Calu3 (cell line): ENCODE measurements at regions not wholly inside any gene's neighbourhood (a gene's known extent, or its start where the extent isn't known, plus 50 kb on each side); places are given as distances from the start of the nearest gene placed in this dataset.

Source experiments
- BruUV-seq: library from RNA; stranded (reverse); fragments of 400-500 nt; replicated peaks from 2 replicates; lab custom pipeline; 2021; lab: Mats Ljungman, UMichigan
- CTCF ChIA-PET: fragments of 300-600 bp; sonication (Branson Sonifier 250); formaldehyde crosslinking; loops from one replicate; lab custom pipeline; 2022; ENCODE audit warnings: antibody characterized with exemption; lab: Charles Lee
- DNase-seq: peaks from one replicate; pipeline ENCODE4 v3.0.0; 2022
- H3K27ac Mint-ChIP-seq: one replicate; pipeline ENCODE4 v1.8.0; 2022; ENCODE audit warnings: mixed read lengths; ENCODE audit not compliant: unreplicated experiment
- H3K27me3 Mint-ChIP-seq: one replicate; pipeline ENCODE4 v1.8.0; 2022; ENCODE audit warnings: mixed read lengths; ENCODE audit not compliant: unreplicated experiment
- H3K36me3 Mint-ChIP-seq: one replicate; pipeline ENCODE4 v1.8.0; 2022; ENCODE audit warnings: mild to moderate bottlenecking, moderate library complexity, mixed read lengths; ENCODE audit not compliant: insufficient read depth, unreplicated experiment
- H3K4me1 Mint-ChIP-seq: one replicate; pipeline ENCODE4 v1.8.0; 2022; ENCODE audit warnings: mild to moderate bottlenecking, low read depth, mixed read lengths; ENCODE audit not compliant: unreplicated experiment
- H3K4me3 Mint-ChIP-seq: one replicate; pipeline ENCODE4 v1.8.0; 2022; ENCODE audit warnings: mild to moderate bottlenecking, low read depth, moderate library complexity, mixed read lengths; ENCODE audit not compliant: unreplicated experiment
- H3K9me3 Mint-ChIP-seq: one replicate; pipeline ENCODE4 v1.8.0; 2022; ENCODE audit warnings: low read depth, mixed read lengths; ENCODE audit not compliant: unreplicated experiment
- intact Hi-C: fragments of 100-400 bp; cut with micrococcal nuclease; formaldehyde crosslinking; loops from one replicate; pipeline ENCODE4 v1.10.0; 2022; ENCODE audit not compliant: unreplicated experiment
- TF ChIP-seq, protein P1 (sequence below): fragments of 200-600 bp; IDR thresholded peaks from one replicate; pipeline ENCODE4 v1.8.0; 2022; ENCODE audit warnings: antibody characterized with exemption; ENCODE audit not compliant: unreplicated experiment

DNA sequence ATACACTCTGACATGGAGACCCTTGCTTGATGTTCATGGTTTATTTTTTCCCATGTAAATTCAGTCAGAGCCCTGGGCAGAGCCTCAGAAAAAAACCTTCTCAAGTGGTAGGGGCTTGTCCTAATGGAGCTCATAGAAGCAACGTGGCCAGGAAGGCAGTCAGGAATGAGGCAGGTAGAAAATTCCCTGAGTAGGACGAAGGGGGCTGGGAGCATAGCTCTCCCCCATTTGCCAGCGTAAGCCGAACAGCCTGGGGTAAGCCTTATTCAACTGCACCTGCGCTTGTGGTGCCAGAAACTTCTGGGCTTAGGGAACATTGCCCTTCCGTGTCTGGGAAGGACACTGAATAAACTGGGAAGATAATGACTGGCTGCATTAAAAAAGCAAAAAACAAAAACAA, 238.5 kb upstream of the ROPN1 start:
- H3K9me3 Mint-ChIP-seq = no peaks in the 10 kb centered on the region
- no peak overlapping the region for H3K27ac Mint-ChIP-seq
- no peak overlapping the region for H3K4me3 Mint-ChIP-seq
- intact Hi-C loops = no loop called here
- CTCF ChIA-PET = no interaction called here
- no peaks in the 10 kb centered on the region for H3K4me1 Mint-ChIP-seq
- peaks cover 96% of the 10 kb centered on the region for H3K27me3 Mint-ChIP-seq
- TF ChIP-seq, protein P1, sequence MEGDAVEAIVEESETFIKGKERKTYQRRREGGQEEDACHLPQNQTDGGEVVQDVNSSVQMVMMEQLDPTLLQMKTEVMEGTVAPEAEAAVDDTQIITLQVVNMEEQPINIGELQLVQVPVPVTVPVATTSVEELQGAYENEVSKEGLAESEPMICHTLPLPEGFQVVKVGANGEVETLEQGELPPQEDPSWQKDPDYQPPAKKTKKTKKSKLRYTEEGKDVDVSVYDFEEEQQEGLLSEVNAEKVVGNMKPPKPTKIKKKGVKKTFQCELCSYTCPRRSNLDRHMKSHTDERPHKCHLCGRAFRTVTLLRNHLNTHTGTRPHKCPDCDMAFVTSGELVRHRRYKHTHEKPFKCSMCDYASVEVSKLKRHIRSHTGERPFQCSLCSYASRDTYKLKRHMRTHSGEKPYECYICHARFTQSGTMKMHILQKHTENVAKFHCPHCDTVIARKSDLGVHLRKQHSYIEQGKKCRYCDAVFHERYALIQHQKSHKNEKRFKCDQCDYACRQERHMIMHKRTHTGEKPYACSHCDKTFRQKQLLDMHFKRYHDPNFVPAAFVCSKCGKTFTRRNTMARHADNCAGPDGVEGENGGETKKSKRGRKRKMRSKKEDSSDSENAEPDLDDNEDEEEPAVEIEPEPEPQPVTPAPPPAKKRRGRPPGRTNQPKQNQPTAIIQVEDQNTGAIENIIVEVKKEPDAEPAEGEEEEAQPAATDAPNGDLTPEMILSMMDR = no peak
- no peaks in the 10 kb centered on the region for H3K36me3 Mint-ChIP-seq
- BruUV-seq = no TSS peak
- DNase-seq = no peak

DNA sequence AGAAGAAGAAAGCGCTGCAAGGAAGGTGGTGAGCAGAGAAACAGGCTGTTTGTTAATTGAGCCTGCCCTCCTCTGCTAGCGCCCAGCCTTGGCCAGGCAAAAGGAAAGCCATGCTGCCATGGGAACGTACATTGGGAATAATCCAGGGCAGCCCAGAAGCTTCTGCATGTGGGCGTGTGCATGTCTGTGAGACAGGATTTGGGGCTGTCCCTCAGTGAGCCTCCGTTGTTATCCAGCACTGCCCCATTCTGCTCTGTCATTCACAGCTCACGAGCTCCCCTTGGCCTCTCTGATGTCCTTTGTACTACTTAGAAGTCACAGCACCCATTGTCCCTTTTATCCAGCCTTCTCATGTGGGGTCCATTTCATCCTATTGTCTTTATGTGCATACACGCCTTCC, 239.1 kb upstream of the ROPN1 start:
- H3K27me3 Mint-ChIP-seq = peaks cover 96% of the 10 kb centered on the region
- intact Hi-C loops = no loop called here
- no peaks in the 10 kb centered on the region for H3K4me1 Mint-ChIP-seq
- CTCF ChIA-PET = no interaction called here
- H3K27ac Mint-ChIP-seq = no peak overlapping the region
- no peaks in the 10 kb centered on the region for H3K36me3 Mint-ChIP-seq
- DNase-seq = no peak
- no peaks in the 10 kb centered on the region for H3K9me3 Mint-ChIP-seq
- BruUV-seq = no TSS peak
- no peak overlapping the region for H3K4me3 Mint-ChIP-seq
- TF ChIP-seq, protein P1 = no peak

DNA sequence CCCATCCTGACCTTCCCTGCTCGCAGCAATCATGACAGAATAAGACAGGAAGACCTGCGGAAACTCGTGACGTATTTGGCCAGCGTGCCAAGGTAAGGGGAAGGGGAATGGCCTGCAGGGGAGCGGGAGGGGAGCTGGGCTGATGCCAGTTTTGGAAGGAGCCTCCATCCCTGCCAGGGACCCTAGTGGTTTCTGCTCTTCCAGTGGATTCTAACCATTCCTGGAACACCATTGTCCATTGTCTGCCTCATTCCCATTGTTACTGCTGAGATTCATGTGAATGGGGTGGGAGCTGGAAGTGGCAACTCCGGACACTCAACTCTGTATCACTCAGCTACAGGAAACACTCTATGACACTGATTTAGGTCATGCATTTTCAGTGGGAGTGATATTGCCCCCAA, 242.9 kb upstream of the ROPN1 start:
- Mint-ChIP-seq H3K27me3 (peaks cover 100% of the 10 kb centered on the region), H3K27ac (no peak overlapping the region), H3K4me1 (no peaks in the 10 kb centered on the region), H3K9me3 (no peaks in the 10 kb centered on the region), H3K36me3 (no peaks in the 10 kb centered on the region), H3K4me3 (no peak overlapping the region)
- CTCF ChIA-PET = no interaction called here
- DNase-seq = no peak
- intact Hi-C loops = no loop called here
- TF ChIP-seq, protein P1 = no peak
- BruUV-seq = no TSS peak

DNA sequence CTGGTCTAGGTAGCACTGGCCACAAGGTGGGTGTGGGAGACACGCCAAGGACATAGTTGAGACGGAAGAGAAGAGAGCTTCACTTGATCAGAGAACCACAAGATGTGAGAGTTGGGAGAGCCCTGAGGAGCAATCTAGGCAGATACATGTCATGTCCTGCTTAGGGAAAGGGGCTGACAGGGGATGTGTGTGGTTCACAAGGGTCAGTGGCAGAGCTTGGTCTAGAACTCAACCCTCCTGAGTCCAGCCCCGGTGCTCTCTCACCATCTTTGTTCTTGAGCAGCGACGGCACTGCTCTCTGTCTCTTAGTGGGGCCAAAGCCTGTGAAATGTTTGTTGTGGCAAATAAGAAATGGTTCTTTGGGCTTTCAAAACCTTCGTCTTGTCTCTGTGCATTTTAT, 243.5 kb upstream of the ROPN1 start:
- CTCF ChIA-PET = no interaction called here
- TF ChIP-seq, protein P1 = no peak
- intact Hi-C loops = no loop called here
- H3K4me3 Mint-ChIP-seq = no peak overlapping the region
- no peaks in the 10 kb centered on the region for H3K9me3 Mint-ChIP-seq
- H3K27ac Mint-ChIP-seq = no peak overlapping the region
- BruUV-seq = no TSS peak
- H3K4me1 Mint-ChIP-seq = no peaks in the 10 kb centered on the region
- DNase-seq = no peak
- no peaks in the 10 kb centered on the region for H3K36me3 Mint-ChIP-seq
- peaks cover 100% of the 10 kb centered on the region for H3K27me3 Mint-ChIP-seq
